ENCODE measurements at regions not wholly inside any gene's neighbourhood (a gene's known extent, or its start where the extent isn't known, plus 50 kb on each side); places are given as distances from the start of the nearest gene placed in this dataset.
A peak's percentile ranks its signal among the peaks of the same experiment; 100 is the strongest.

DNA sequence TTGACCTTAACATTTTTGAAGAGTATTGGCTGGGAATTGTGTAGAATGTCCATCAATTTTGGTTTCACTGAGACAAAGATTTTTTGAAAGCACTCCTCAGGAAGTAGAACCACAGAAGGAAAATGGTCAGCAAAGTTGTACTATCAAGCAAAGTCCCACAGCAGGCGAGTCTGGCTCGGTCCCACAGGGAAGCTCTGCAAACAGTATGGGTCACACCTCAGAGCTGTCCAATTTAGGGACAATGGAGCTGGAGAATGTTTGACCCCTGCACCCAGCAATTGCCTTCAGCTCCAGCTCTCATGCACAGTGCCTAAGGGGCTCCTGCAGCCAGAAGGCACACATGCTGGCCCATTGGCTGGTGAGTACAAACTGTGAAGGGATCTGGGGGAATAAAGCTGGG is 147.0 kb downstream of the MAFB start:
- DNase-seq (ENCODE audit: low read depth in 2 of 2): no peak

DNA sequence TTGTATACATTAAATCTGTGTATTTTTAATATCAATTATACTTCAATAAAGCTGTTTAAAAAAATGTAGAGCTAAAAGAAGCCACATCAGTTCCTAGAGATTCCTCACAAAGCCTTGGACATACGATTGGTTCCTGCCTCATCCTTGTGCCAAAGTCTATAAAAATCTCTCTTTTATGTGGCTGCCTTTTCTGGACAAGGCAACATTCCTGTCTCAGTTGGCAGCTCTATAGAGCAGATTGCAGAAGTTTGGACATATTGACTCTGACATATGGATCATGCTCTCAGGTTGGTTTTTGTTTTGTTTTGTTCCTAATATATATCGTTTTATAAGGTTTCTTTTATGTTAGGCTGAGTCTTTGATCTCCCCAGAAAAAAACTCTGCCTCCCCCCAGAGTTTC is 148.9 kb downstream of the MAFB start:
- DNase-seq (ENCODE audit: low read depth in 2 of 2): no peak

DNA sequence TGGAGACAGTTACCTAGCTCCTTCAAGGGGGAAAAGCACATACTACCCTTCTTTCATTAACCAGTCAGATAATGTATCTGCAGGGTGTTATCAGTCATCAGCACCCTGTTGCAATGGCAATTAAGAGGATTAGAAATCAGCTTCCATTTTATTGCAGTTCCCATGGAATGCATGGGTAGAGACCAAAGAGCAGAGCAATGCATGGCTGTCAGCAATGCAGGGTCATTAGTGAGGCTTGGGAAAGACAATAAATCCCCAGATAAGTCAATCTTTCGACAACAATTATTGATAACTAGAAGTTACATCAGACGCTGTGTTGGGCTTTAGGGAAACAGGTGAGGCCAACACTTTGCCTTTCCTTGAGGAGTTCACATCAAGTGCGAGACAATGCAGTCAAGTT is 150.9 kb downstream of the MAFB start:
- no peak for DNase-seq (ENCODE audit: low read depth in 2 of 2)

DNA sequence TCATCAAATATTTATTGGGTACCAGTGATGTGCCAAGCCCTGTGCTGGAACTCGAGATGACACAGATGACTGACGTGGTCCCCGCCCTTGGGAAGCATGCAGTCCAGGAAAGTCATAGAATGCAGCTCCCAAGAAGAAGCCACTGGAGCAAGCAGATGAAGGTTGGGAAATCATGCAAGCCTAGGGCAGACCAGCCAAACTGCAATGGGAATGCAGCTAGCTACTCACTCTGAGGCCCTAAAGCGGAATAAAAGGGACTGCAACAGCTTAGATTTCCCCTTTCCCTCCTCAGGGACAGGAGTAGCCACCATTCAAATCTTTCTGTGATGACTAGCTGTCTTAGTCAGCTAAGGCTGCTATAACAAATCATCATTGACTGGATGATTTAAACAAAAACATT is 152.2 kb downstream of the MAFB start:
- DNase-seq (ENCODE audit: low read depth in 2 of 2): no peak

DNA sequence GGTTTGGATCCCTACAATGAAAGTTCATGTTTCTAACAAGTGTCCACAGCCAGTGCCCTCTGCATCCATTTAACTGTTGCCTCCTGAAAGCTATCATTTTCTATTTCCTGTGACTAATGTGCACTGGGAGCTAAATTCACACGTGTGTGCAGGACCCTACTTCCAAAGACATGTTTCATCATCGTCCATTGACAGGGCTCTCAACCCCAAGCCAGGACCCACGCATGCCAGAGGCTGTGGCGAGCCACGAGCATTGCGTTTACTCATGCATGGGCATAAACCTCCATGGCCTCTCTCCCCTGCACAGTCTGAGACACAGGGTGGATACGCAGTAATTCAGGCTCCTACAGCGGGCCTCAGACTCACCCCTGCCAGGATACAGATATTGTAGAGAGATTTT is 153.2 kb downstream of the MAFB start:
- DNase-seq (ENCODE audit: low read depth in 2 of 2): no peak

DNA sequence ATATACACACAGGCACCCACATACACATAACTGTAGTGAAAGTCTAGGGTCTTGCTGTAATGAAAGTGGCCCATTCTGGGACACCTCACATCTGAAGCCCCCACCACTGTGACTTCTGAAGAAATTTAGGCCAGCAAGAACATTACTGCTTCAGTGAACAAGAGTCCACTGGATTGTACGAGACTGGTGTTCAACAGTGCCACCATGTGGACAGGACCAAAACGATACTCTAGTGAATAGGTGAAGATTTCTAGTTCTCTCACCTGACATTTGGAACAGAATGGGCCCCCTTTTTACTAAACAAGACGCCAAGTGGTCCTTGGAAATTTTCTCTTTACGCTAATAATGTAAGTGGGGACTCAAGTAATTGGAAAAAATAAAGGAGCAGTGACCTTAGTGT is 156.9 kb downstream of the MAFB start:
- DNase-seq (ENCODE audit: low read depth in 2 of 2): no peak

DNA sequence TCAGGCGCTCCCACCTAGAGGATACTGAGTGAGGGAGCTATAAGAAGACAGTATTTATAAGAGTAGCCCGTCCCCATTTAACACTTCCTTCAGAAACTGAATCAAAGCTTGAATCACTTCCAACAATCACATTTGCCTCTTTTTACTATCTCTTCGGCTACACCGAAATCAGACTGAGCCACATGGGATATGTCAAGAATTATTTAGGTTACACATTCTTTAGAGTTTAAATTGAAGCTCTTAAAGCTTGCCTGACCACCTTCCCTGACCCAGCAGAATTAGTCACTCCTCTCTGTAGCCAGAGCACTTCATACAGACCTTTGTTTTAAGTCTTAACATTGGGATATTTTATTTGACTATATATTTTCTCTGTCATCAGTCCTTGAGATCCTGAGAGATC is 163.7 kb downstream of the MAFB start:
- DNase-seq (ENCODE audit: low read depth in 2 of 2): no peak

DNA sequence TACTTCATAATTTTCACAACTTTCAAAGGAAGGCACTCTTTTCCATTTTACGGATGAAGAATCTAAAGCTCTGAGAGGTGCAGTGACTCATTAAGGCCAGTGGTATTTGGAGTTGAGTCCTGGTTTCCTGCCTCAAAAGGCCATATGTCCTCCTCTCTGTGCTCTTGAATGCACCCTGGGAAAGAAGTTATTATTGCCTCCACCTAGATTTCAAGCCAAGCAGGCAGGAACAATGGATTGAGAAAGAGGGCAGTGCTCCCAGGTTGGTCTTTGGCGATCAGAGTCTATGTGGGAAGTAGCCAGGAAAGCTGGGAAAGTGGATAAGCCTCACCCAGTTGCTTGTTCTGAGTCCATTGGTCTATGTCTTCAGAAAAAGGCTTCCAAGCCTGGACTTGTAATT is 165.0 kb downstream of the MAFB start:
- DNase-seq (ENCODE audit: low read depth in 2 of 2): no peak

DNA sequence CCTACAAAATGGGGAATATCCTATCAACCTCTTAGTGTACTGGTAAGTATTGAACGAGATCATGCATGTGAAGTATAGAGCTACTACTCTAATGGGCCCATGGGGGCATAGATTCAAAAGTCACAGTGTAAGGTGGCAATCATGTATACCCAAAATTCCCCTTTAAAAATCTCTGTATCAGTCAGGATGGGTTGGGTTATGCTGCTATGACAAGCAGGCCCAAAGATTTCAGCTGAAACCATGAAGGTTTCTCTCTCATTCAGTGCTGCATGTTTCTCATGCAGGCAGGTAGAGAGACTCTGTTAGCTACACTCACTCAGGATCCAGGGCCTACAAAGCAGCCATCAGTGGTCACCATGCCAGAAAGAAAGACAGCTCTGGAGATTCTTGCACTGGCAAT is 166.6 kb downstream of the MAFB start:
- DNase-seq (ENCODE audit: low read depth in 2 of 2): no peak

DNA sequence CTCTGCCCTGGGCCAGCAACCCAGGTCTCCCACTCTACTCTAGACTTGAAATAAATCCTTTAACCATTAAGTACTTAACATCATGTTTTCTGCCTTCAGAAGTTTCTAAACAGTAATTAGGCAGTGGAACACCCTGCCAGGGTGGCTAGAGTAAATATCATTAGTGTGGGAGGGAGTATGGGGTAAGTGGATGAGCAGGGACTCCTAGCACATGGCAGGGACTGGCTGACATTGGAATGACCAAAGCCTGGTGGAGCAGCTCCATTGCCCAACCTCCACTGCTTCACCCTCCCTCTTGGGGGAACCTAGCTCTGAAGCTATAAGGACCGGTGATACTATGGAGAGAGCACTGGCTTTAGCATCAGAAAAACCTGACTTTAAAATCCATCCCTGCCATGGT is 167.1 kb downstream of the MAFB start:
- DNase-seq (ENCODE audit: low read depth in 2 of 2): no peak

DNA sequence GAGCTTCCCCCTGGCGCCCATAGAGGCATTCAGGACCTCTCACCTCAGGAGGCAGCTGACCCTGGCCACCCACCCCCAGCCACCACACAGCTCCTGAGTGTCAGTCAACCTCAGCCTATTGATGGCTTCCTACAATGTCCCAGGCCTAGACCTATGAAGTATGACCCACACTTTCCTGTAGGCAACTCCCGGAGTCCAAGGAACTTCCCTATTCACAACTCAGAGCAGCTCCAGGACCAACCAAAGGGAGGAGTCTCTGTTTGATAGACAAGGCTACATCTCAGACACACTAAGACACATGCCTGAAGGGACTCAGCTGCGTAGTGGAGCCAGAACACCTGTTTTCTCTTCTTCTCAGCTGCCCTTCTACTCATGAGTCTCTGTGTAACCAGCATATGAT is 169.1 kb downstream of the MAFB start:
- no peak for DNase-seq (ENCODE audit: low read depth in 2 of 2)

DNA sequence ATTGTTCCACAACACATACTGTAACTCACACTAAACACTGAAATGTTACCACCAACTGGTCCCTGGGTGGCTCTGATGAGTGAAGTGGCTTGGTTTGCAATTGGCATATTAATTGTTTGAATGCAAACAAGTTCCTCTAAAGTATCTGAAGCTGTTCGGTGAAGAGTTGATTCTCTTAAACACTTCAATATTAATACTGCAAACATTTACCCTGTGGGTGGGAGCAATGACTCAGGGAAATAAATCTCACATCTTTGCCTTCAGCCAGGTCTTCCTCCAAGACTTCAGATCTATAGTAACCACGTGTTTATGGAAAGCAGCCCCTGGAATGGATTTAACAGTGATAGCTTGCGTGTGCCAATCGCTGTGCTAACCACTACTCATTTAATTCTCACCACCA is 176.0 kb downstream of the MAFB start:
- DNase-seq (ENCODE audit: low read depth in 2 of 2): no peak

DNA sequence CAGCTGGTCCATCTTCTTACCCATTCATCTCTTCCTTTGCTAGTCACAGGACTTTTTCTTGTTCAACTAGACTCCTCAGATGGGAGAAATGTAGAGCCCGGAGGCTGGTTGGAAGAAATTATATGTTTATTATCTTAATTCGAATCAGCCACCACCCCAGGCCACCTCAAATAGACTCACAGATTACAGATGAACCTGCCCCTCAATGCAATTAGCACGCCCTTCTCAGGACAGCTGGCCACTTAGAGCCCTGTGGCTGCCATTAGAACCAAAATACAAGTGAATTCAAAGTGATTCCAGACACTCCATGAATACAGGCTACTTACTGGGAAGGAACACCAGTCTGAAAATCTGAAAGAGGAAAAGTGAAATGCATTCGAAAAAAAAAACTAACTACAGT is 176.4 kb downstream of the MAFB start:
- DNase-seq (ENCODE audit: low read depth in 2 of 2): no peak

DNA sequence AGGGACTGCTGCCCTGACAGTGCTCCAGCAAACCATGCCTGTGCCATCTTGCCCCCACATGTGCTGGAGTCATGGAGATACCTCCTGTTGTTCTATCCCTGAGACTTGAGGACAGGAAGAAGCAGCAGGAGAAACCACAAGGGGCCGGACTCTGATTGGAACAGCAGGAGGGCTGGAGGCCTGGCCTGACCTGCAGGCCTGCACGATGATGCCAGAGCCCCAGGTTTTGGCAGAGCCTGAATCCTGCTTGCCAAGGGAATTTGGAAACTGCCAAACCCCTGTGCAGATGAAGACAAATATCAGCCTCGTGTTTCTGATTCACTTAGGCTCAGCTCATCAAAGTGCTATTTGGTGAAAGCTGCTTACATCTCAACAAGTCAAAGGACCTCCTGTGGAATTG is 177.6 kb downstream of the MAFB start:
- DNase-seq (ENCODE audit: low read depth in 2 of 2): no peak

DNA sequence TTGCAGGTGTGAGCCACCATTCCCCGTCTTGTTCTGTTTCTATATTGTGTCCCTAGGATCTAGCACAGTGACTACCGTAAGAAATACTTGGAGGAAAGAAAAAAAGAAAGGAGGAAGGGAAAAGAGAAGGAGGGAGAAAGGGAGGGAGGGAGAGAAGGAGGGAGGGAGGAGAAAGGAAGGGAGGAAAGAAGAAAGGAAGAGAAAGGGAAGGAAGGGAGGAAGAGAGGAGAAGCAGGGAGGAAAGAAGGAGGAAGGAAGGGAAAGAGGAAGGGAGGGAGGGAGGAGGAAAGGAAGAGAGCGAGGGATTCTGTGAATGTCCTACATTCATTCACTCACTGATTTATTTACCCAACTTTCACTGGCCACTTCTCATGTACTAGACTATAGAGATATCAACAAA is 178.4 kb downstream of the MAFB start:
- DNase-seq (ENCODE audit: low read depth in 2 of 2): no peak

DNA sequence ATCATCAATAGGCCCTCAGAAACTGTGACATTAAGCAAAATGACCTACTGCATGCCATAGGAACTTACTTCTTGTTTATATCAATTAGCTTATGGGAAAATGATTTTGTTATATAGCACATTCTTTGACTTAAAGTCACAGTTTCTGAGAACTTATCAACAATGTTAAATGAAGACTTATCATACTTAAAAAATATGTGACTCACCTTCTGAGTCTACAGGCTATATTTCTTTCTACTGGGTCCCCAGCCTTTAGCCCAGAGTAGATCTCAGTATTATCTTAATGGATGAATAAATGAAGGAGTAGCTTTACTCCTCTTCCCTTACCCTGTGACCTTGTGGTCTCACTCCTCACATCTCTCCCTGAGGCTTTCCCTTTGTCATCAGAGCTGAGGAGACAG is 180.2 kb downstream of the MAFB start:
- no peak for DNase-seq (ENCODE audit: low read depth in 2 of 2)

DNA sequence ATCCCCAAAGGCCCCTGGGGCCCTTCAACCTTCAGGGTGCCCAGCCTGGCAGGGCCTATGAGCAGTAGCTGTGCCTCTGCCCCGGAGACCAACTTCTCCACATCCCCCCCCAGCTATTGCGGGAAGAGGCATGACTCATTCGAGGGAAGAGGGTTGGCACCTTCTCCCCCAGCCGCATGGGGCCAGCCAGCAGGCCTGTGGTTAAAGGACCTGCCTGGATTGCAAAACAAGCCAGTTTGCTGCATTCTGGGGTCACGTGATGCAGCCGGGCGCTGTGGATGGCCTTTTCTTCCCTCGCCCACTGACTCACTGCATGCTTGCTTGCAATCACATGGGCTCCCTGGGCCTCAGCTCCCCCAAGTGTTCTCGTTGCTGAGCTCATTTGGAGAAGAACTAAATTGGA is 182.5 kb downstream of the MAFB start:
- DNase-seq (ENCODE audit: low read depth in 2 of 2): peak; percentile 2 to 33

DNA sequence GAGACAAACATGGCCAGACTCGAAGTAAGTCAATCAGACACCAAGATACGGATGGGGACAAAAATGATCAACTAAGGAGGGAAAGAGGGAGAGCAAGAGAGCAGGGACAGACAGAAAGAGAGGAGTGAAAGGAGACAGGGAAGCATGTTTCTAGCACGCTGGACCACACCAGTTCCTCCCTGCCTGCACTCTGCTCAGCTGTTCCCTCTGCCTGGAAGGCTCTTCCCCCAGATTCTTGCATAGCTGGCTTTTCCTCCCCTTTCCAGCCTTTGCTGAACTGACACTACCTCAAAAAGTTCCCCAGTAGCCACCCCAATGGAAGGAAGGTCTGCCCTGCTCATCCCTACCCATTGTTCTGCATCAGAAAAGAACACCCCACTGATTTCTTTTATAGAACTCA is 185.9 kb downstream of the MAFB start:
- DNase-seq (ENCODE audit: low read depth in 2 of 2): no peak

DNA sequence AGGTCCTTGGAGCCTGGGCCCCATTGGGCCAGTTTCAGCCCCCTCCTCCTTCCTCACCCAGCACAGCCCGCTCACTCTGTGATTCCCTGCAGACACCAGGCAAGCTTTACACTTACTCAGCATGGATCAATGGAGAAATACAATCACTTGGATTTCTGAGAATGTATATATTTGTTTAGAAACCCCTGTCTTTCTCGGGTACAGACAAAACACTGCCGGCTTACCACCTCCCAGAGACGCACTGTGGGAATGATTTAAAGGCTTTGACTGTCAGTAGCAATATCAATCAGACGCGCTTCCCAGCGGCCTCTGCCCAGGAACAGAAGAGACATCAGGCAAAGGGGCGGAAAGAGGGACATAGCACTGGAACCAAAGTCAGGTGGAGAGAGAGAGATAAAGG is 186.5 kb downstream of the MAFB start:
- DNase-seq (ENCODE audit: low read depth in 2 of 2): no peak

DNA sequence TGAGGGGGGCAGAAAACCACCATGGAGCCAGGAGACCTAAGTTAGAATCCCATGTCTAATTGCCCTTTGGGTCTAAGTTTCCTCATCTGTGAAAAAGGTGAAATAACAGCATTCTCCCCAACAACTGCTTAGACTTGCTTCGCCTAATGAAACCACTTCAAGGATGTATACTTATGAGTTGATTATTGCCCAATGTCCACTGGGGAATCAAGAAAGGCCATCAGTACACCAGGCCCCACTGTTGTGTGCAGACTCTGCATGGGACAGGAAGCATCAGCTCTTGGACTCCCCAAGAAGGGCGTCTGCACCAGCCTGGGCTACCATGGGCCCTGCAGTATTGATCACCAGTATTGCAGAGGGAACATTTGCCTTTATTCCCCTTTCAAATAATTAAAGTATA is 189.6 kb downstream of the MAFB start:
- DNase-seq (ENCODE audit: low read depth in 2 of 2): no peak

DNA sequence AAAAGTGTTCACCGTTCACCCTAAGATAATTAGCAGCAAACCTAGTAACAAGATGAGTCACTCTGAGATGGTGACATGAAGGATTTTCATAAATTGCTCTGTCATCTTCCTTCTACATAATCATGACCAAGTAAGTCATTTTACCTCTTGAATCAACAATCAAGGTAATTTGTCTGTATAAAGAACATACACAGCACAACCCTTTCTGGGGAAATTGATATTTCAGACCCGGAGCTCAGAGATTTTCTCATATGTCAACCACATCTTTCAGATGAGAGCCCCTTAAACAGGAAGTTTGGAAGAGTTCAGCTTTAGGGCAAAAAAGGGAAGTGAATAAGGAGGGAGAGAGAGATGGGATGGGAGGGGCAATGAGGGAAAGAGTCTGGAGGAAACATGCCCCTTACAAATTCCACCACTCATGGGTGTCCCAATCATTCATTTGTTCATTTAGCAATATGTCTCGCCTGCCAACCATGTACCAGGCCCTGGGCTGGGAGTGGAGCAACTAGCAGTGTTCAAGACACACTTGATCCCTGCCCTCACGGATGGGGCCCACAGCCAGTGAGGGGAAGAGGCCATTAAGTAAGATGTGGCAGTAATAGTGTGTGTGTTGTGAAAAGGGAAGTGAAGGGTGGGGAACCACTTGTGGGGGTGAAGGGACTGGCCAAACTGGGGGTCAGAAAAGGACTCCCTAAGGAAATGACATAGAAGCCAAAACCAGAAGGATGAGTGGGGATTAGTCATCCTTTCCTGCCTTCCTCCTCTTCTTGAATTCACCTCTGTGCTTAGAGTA is 190.9 kb downstream of the MAFB start:
- no peak for DNase-seq (ENCODE audit: low read depth in 2 of 2)

DNA sequence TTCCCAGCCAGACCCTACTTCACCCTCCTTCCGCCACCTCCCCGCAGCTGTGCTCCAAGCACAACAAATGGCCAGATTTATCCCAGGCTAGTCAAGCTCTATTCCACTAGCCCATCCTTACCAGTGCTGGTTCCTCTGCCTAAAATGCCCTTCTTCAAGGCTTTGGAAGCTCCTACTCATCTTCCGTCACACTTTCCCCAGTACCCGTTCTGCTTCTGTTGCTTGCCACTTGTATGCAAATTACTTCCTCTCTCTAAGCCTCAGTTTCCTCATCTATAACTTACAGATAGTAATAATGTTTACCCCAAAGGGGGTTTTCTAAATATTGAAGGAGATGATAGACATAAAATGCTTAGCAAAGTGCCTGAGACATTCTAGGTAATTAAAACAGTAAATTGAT is 193.1 kb downstream of the MAFB start:
- no peak for DNase-seq (ENCODE audit: low read depth in 2 of 2)

DNA sequence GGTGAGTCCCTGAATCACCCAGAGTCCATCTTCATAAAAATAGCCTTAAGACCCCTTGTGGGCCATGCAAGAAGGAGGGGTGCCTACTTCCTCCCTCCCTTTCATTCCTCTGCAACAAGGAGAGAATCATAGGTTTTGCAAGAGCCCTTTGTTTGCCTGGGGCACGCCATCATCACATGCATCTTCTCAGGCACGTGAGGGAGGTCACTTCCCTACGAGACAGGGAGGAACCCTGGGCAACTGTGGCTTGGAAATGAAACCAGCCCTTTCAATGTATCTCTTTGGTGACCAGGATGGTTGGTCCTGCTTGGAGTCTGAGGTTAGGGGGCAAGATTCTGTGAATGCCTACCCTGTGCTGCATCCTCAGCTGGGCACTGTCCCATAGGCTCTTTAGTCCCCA is 194.8 kb downstream of the MAFB start:
- no peak for DNase-seq (ENCODE audit: low read depth in 2 of 2)

DNA sequence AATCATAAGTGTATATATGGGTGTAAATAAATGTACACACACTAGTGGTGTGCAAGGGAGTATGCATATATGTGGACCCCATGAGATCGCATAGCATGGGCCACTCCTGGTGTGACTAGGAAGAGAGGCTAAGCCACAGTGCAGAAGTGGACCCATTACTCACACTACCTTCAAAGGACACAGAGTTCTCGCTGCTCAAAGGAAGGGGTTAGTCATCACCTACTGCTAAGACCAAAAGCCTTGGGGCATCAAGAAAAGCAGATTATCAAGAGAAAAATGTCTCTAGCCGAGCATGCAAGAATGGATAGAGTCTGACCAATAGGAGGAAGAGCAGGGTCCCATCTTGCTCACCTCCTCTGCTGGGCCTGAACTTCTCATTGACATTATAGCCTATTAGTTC is 195.5 kb downstream of the MAFB start:
- no peak for DNase-seq (ENCODE audit: low read depth in 2 of 2)
